GM21619 (cell line): ENCODE measurements at regions not wholly inside any gene's neighbourhood (a gene's known extent, or its start where the extent isn't known, plus 50 kb on each side); places are given as distances from the start of the nearest gene placed in this dataset.
"Not testable (repeated sequence)": the region's sequence is repeated elsewhere in the genome, so short reads cannot be mapped to it uniquely, and the experiment has no call there.

ENCODE experiments used
- ATAC-seq: cut with Tn5 transposase; IDR thresholded peaks from one replicate; pipeline ENCODE4 v1.9.1; 2021; ENCODE audit not compliant: unreplicated experiment

GRCh38 chr9:22508354-22508753 is 61.7 kb downstream of the DMRTA1 start:
- ATAC-seq = not testable (repeated sequence)

GRCh38 chr9:22508790-22509189 is 62.2 kb downstream of the DMRTA1 start:
- ATAC-seq = no peak

- peak; percentile 54 for ATAC-seq
Observed at GRCh38 chr9:22512495-22512894, 65.9 kb downstream of the DMRTA1 start.

GRCh38 chr9:22514871-22515270 is 68.2 kb downstream of the DMRTA1 start:
- ATAC-seq = no peak

GRCh38 chr9:22522206-22522740 is 75.6 kb downstream of the DMRTA1 start:
- no peak for ATAC-seq

- no peak for ATAC-seq
Observed at GRCh38 chr9:22528485-22528884, 81.9 kb downstream of the DMRTA1 start.

- no peak for ATAC-seq
Observed at GRCh38 chr9:22529426-22530199, 83.0 kb downstream of the DMRTA1 start.

GRCh38 chr9:22535780-22536179 is 89.2 kb downstream of the DMRTA1 start:
- no peak for ATAC-seq

- ATAC-seq = no peak
Observed at GRCh38 chr9:22537721-22538120, 91.1 kb downstream of the DMRTA1 start.

- ATAC-seq = no peak
Observed at GRCh38 chr9:22548625-22549024, 102.0 kb downstream of the DMRTA1 start.

GRCh38 chr9:22574740-22575139 is 128.1 kb downstream of the DMRTA1 start:
- no peak for ATAC-seq

- no peak for ATAC-seq
Observed at GRCh38 chr9:22580788-22581187, 134.2 kb downstream of the DMRTA1 start.

GRCh38 chr9:22582221-22582620 is 135.6 kb downstream of the DMRTA1 start:
- no peak for ATAC-seq

GRCh38 chr9:22588918-22589317 is 142.3 kb downstream of the DMRTA1 start:
- no peak for ATAC-seq

- ATAC-seq = no peak
Observed at GRCh38 chr9:22590336-22591033, 143.9 kb downstream of the DMRTA1 start.

- ATAC-seq = no peak
Observed at GRCh38 chr9:22595805-22596204, 149.2 kb downstream of the DMRTA1 start.

- ATAC-seq = no peak
Observed at GRCh38 chr9:22617156-22617555, 170.5 kb downstream of the DMRTA1 start.

GRCh38 chr9:22622815-22623214 is 176.2 kb downstream of the DMRTA1 start:
- no peak for ATAC-seq

- ATAC-seq = no peak
Observed at GRCh38 chr9:22623236-22623635, 176.6 kb downstream of the DMRTA1 start.

- no peak for ATAC-seq
Observed at GRCh38 chr9:22625540-22625939, 178.9 kb downstream of the DMRTA1 start.

GRCh38 chr9:22643541-22643940 is 196.9 kb downstream of the DMRTA1 start:
- ATAC-seq = no peak

GRCh38 chr9:22645893-22646292 is 199.3 kb downstream of the DMRTA1 start:
- no peak for ATAC-seq
